K562 (cell line): ENCODE measurements at regions not wholly inside any gene's neighbourhood (a gene's known extent, or its start where the extent isn't known, plus 50 kb on each side); places are given as distances from the start of the nearest gene placed in this dataset.

Source experiments
- BCOR ChIP-seq: fragments of 450-650 bp; IDR thresholded peaks from 2 replicates; pipeline ENCODE4 v1.6.1; 2016
- EP300 ChIP-seq: IDR thresholded peaks from 2 replicates; pipeline ENCODE4 v1.6.1; 2012; ENCODE audit warnings: low read length, improper control_type of control experiment
- JUNB ChIP-seq: fragments of 450-650 bp; formaldehyde crosslinking; conservative IDR thresholded peaks from 2 replicates; pipeline ENCODE4 v1.4.0; 2020; ENCODE audit warnings: mild to moderate bottlenecking
- RBM17 ChIP-seq: fragments of 200-400 bp; formaldehyde crosslinking; IDR thresholded peaks from 2 replicates; pipeline ENCODE4 v1.6.1; 2017; ENCODE audit warnings: low read depth, mild to moderate bottlenecking, low read length, borderline replicate concordance
- SIN3A ChIP-seq, 2 experiments: fragments of 150-350 bp in 1 of 2; IDR thresholded peaks; 2 replicates each; pipeline ENCODE4 v1.6.1; 2011 to 2016; ENCODE audit warnings: borderline replicate concordance in 2 of 2, low read depth in 2 of 2, low read length in 2 of 2, mild to moderate bottlenecking in 2 of 2, moderate library complexity in 2 of 2; ENCODE audit not compliant: control insufficient read depth in 1 of 2
- ZEB2 ChIP-seq: fragments of 450-650 bp; IDR thresholded peaks from 2 replicates; pipeline ENCODE4 v1.6.1; 2016
- ZNF217 ChIP-seq: sonication (generic); formaldehyde crosslinking; IDR thresholded peaks from 2 replicates; pipeline ENCODE4 v1.8.0; 2022; ENCODE audit warnings: mild to moderate bottlenecking, missing genetic modification reagents

DNA sequence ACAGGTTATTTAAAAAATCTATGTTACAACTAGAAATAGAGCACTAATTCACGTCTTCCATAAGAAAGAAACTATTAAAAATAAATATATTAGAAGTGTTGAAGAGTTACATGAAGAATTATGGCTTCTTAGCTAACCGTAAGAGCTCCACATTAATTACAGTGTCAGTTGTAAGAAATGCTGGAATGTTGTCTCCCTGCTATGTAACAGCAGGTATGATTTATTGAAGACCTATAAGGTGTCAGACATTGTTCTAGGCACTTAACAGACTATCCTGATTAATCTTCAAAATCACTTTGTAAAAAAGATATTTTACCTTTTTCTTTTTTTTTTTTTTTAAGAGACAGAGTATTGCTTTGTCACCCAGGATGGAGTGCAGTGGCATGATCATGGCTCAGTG, 75.8 kb upstream of the NEBL start:
- no peak for TF ChIP-seq ZEB2
- TF ChIP-seq ZNF217 (CRISPR knock-in tag): no peak
- TF ChIP-seq JUNB (CRISPR knock-in tag): no peak
- TF ChIP-seq RBM17: no peak
- no peak for TF ChIP-seq SIN3A (IDR thresholded peaks at IDR 0.05; ENCODE audit: borderline replicate concordance in 2 of 2, control insufficient read depth in 1 of 2, low read depth in 2 of 2, low read length in 2 of 2)
- no peak for TF ChIP-seq BCOR
- no peak for TF ChIP-seq EP300
